HG03135 (cell line): ENCODE measurements at regions not wholly inside any gene's neighbourhood (a gene's known extent, or its start where the extent isn't known, plus 50 kb on each side); places are given as distances from the start of the nearest gene placed in this dataset.
"Not testable (repeated sequence)": the region's sequence is repeated elsewhere in the genome, so short reads cannot be mapped to it uniquely, and the experiment has no call there.

Source experiments
- ATAC-seq: cut with Tn5 transposase; IDR thresholded peaks from one replicate; pipeline ENCODE4 v1.9.1; 2021; ENCODE audit warnings: mild to moderate bottlenecking, moderate library complexity; ENCODE audit not compliant: unreplicated experiment

- ATAC-seq, result no peak
These were observed 119.3 kb upstream of the MDFIC start for GRCh38 chr7:114802632-114803031.

- ATAC-seq, result no peak
These were observed 115.2 kb upstream of the MDFIC start for GRCh38 chr7:114806590-114807162.

GRCh38 chr7:114812570-114812969 lies 109.3 kb upstream of the MDFIC start:
- no peak for ATAC-seq

GRCh38 chr7:114813624-114814023 lies 108.3 kb upstream of the MDFIC start:
- no peak for ATAC-seq

GRCh38 chr7:114817036-114817435 lies 104.9 kb upstream of the MDFIC start:
- not testable (repeated sequence) for ATAC-seq

GRCh38 chr7:114818501-114818900 lies 103.4 kb upstream of the MDFIC start:
- ATAC-seq, result no peak

GRCh38 chr7:114819616-114820362 lies 102.1 kb upstream of the MDFIC start:
- no peak for ATAC-seq

- ATAC-seq, result no peak
These were observed 100.6 kb upstream of the MDFIC start for GRCh38 chr7:114821030-114821900.

- ATAC-seq, result no peak
These were observed 99.8 kb upstream of the MDFIC start for GRCh38 chr7:114822131-114822530.

GRCh38 chr7:114822844-114823243 lies 99.0 kb upstream of the MDFIC start:
- ATAC-seq, result no peak

GRCh38 chr7:114823290-114823689 lies 98.6 kb upstream of the MDFIC start:
- ATAC-seq, result no peak

GRCh38 chr7:114825423-114825951 lies 96.4 kb upstream of the MDFIC start:
- no peak for ATAC-seq

GRCh38 chr7:114830952-114831351 lies 90.9 kb upstream of the MDFIC start:
- no peak for ATAC-seq

GRCh38 chr7:114832906-114833595 lies 88.8 kb upstream of the MDFIC start:
- peak; percentile 89 for ATAC-seq

- ATAC-seq, result no peak
These were observed 86.6 kb upstream of the MDFIC start for GRCh38 chr7:114835303-114835702.

- no peak for ATAC-seq
These were observed 86.0 kb upstream of the MDFIC start for GRCh38 chr7:114835861-114836260.

GRCh38 chr7:114842551-114843065 lies 79.3 kb upstream of the MDFIC start:
- no peak for ATAC-seq

GRCh38 chr7:114843102-114843501 lies 78.8 kb upstream of the MDFIC start:
- no peak for ATAC-seq

GRCh38 chr7:114851406-114852061 lies 70.4 kb upstream of the MDFIC start:
- ATAC-seq, result no peak

- ATAC-seq, result no peak
These were observed 69.6 kb upstream of the MDFIC start for GRCh38 chr7:114852293-114852692.
